OCI-LY1 (cell line): ENCODE measurements at regions not wholly inside any gene's neighbourhood (a gene's known extent, or its start where the extent isn't known, plus 50 kb on each side); places are given as distances from the start of the nearest gene placed in this dataset.
"Not testable (repeated sequence)": the region's sequence is repeated elsewhere in the genome, so short reads cannot be mapped to it uniquely, and the experiment has no call there.

Experiments used
- H2AFZ ChIP-seq: fragments of 200-600 bp; sonication (generic), shearing (Covaris generic); 2 replicates; pipeline ENCODE4 v1.6.0; 2014; ENCODE audit warnings: antibody characterized with exemption, mild to moderate bottlenecking, low read length
- H3F3A ChIP-seq: fragments of 200-600 bp; sonication (generic), shearing (Covaris generic); 2 replicates; pipeline ENCODE4 v1.6.0; 2014; ENCODE audit warnings: mild to moderate bottlenecking, antibody characterized with exemption, low read length, moderate library complexity; ENCODE audit not compliant: insufficient read depth
- H3K27ac ChIP-seq: fragments of 200-600 bp; sonication (generic); 2 replicates; pipeline ENCODE4 v1.5.1; 2014; ENCODE audit warnings: low read length, mixed run types, mild to moderate bottlenecking, low read depth; ENCODE audit not compliant: poor library complexity, severe bottlenecking
- H3K27me3 ChIP-seq: fragments of 200-600 bp; sonication (generic); 2 replicates; pipeline ENCODE4 v1.6.0; 2014; ENCODE audit warnings: antibody characterized with exemption, mild to moderate bottlenecking, low read length, moderate library complexity; ENCODE audit not compliant: insufficient read depth
- H3K36me3 ChIP-seq: fragments of 200-600 bp; sonication (generic); 2 replicates; pipeline ENCODE4 v1.6.1; 2014; ENCODE audit warnings: mild to moderate bottlenecking, antibody characterized with exemption, low read length, moderate library complexity, mixed read lengths; ENCODE audit not compliant: insufficient read depth
- H3K4me1 ChIP-seq: fragments of 200-600 bp; sonication (generic); 2 replicates; pipeline ENCODE4 v1.5.1; 2014; ENCODE audit warnings: mild to moderate bottlenecking, low read length, moderate library complexity; ENCODE audit not compliant: insufficient read depth, severe bottlenecking
- H3K4me2 ChIP-seq: fragments of 200-600 bp; sonication (generic), shearing (Covaris generic); 2 replicates; pipeline ENCODE4 v1.6.1; 2014; ENCODE audit warnings: low read length
- H3K4me3 ChIP-seq: fragments of 200-600 bp; sonication (generic); 2 replicates; pipeline ENCODE4 v1.5.1; 2014; ENCODE audit warnings: low read length, low read depth, mild to moderate bottlenecking, mixed read lengths; ENCODE audit not compliant: poor library complexity, severe bottlenecking
- H3K79me2 ChIP-seq: fragments of 200-600 bp; shearing (Covaris generic); 2 replicates; pipeline ENCODE4 v1.6.1; 2016; ENCODE audit warnings: mixed run types, low read length, mixed read lengths; ENCODE audit not compliant: insufficient read depth
- H3K9ac ChIP-seq: fragments of 200-600 bp; sonication (generic), shearing (Covaris generic); 2 replicates; pipeline ENCODE4 v1.6.1; 2014; ENCODE audit warnings: mild to moderate bottlenecking, low read length, mixed read lengths
- H3K9me2 ChIP-seq: fragments of 200-600 bp; sonication (generic), shearing (Covaris generic); 2 replicates; pipeline ENCODE4 v1.6.1; 2014; ENCODE audit warnings: low read depth, mild to moderate bottlenecking, low read length, mixed read lengths
- H3K9me3 ChIP-seq: fragments of 200-600 bp; shearing (Covaris generic); 2 replicates; pipeline ENCODE4 v1.6.1; 2014; ENCODE audit warnings: low read length, mixed read lengths
- H4K20me1 ChIP-seq: fragments of 200-600 bp; sonication (generic), shearing (Covaris generic); 2 replicates; pipeline ENCODE4 v1.6.0; 2016; ENCODE audit warnings: mild to moderate bottlenecking, low read length; ENCODE audit not compliant: insufficient read depth
- EZH2 ChIP-seq: fragments of 200-600 bp; sonication (generic), shearing (Covaris generic); IDR thresholded peaks from 2 replicates; pipeline ENCODE4 v1.8.0; 2017; ENCODE audit warnings: borderline replicate concordance, mixed run types, mild to moderate bottlenecking, antibody characterized with exemption, low read length, moderate library complexity, mixed read lengths
- TF ChIP-seq, protein P1 (sequence below): fragments of 200-600 bp; sonication (generic), shearing (Covaris generic); IDR thresholded peaks from 2 replicates; pipeline ENCODE4 v1.5.1; 2017; ENCODE audit warnings: mild to moderate bottlenecking, antibody characterized with exemption, low read length, moderate library complexity, mixed read lengths

DNA sequence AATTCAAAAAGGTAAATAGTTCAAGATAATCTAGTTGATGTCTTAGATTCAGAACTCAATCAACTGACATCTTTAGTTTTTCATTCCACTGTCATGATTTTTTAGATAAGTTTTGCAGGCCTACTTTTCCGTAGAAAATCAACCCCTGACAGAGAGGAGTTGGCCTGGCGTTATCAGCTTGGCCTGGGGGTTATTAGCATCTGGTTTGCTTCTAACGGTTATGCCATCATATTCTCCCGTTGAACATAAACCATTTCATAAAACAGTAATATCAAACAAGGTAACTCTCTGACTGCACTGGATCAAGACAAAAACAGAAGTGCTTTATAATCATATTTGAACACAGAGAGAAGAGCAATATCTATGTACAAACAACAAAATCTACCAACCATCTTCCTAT is 130.8 kb upstream of the PCDH20 start:
- Histone ChIP-seq H3K4me2 (no peak overlapping the region), H3K4me3 (no peak overlapping the region), H3K9me3 (no peaks in the 10 kb centered on the region), H3K27me3 (no peaks in the 10 kb centered on the region), H3K9me2 (no peaks in the 10 kb centered on the region), H3F3A (no peaks in the 10 kb centered on the region), H3K9ac (no peak overlapping the region), H3K4me1 (no peaks in the 10 kb centered on the region), H3K79me2 (no peaks in the 10 kb centered on the region), H3K27ac (no peak overlapping the region), H4K20me1 (no peaks in the 10 kb centered on the region), H3K36me3 (no peaks in the 10 kb centered on the region), H2AFZ (no peak overlapping the region)
- TF ChIP-seq EZH2 = no peak

DNA sequence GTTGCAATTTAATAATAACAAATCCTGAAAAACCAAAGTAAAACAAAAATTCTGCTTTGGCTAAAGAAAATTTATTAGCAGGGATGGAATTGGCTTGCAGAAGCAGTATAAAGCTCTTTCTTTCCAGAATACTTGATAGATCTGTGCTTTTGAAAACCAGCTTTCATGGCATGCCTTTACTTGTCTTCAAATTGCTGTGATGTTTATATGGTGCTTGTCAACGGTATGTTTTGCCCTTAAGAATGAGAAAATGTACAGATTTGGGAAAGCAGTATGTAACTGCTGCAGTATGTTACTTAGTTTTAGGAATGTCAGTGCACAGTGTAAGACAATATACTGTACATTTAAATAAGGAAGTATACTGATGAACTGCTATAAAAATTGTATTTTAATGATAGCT is 120.8 kb upstream of the PCDH20 start:
- Histone ChIP-seq H3K9me2 (no peaks in the 10 kb centered on the region), H3K27me3 (no peaks in the 10 kb centered on the region), H3K9ac (no peak overlapping the region), H3K9me3 (no peaks in the 10 kb centered on the region), H3K36me3 (no peaks in the 10 kb centered on the region), H3K27ac (no peak overlapping the region), H3K79me2 (no peaks in the 10 kb centered on the region), H3K4me3 (no peak overlapping the region), H3K4me2 (no peak overlapping the region), H2AFZ (no peak overlapping the region), H3F3A (no peaks in the 10 kb centered on the region), H4K20me1 (no peaks in the 10 kb centered on the region), H3K4me1 (no peaks in the 10 kb centered on the region)
- TF ChIP-seq EZH2 = no peak
- TF ChIP-seq, protein P1, sequence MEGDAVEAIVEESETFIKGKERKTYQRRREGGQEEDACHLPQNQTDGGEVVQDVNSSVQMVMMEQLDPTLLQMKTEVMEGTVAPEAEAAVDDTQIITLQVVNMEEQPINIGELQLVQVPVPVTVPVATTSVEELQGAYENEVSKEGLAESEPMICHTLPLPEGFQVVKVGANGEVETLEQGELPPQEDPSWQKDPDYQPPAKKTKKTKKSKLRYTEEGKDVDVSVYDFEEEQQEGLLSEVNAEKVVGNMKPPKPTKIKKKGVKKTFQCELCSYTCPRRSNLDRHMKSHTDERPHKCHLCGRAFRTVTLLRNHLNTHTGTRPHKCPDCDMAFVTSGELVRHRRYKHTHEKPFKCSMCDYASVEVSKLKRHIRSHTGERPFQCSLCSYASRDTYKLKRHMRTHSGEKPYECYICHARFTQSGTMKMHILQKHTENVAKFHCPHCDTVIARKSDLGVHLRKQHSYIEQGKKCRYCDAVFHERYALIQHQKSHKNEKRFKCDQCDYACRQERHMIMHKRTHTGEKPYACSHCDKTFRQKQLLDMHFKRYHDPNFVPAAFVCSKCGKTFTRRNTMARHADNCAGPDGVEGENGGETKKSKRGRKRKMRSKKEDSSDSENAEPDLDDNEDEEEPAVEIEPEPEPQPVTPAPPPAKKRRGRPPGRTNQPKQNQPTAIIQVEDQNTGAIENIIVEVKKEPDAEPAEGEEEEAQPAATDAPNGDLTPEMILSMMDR = no peak

DNA sequence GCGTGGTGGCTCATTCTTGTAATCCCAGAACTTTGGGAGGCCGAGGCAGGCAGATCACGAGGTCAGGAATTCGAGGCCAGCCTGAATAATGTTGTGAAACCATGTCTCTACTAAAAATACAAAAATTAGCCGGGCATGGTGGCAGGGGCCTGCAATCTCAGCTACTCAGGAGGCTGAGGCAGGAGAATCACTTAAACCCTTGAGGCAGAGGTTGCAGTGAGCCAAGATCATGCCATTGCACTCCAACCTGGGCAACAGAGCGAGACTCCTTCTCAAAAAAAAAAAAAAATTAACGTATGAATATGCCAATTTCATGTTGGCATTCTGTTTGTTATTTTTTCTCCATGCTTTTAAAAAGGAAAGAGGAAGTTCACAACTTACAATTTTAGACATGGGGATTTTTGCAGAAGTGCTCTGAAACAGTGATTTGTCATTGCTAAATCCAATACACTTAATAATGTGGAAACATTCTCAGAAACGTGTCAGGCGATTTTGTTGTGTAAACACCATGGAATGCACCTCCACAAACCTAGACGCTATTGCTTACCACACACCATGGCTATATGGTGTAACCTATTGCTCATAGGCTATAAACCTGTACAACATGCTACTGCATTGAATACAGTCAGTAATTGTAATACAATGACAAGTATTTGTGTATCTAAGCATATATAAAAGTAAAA is 115.9 kb upstream of the PCDH20 start:
- H3K9me2 ChIP-seq = no peaks in the 10 kb centered on the region
- TF ChIP-seq EZH2 = no peak
- TF ChIP-seq, protein P1 = no peak
- no peaks in the 10 kb centered on the region for H4K20me1 ChIP-seq
- H3K4me2 ChIP-seq = no peak overlapping the region
- no peak overlapping the region for H3K27ac ChIP-seq
- no peak overlapping the region for H2AFZ ChIP-seq
- H3K79me2 ChIP-seq = no peaks in the 10 kb centered on the region
- H3K9ac ChIP-seq = no peak overlapping the region
- no peaks in the 10 kb centered on the region for H3K27me3 ChIP-seq
- H3K9me3 ChIP-seq = no peaks in the 10 kb centered on the region
- no peak overlapping the region for H3K4me3 ChIP-seq
- no peaks in the 10 kb centered on the region for H3F3A ChIP-seq
- no peaks in the 10 kb centered on the region for H3K4me1 ChIP-seq
- H3K36me3 ChIP-seq = no peaks in the 10 kb centered on the region

DNA sequence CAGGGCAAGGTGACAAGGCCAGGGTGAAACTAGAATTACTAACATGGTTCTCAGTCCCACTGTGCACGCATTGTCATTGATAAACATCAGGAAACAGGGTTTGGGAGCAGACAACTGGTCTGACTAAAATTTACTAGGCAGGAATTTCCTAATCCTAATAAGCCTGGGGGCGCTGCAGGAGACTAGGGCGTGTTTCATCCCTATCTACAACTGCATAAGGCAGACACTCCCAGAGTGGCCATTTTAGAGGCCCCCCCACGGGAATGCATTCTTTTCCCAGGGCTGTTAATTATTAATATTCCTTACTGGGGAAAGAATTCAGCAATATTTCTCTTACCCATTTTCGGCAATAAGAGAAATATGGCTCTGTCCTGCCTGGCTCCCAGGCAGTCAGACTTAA is 103.6 kb upstream of the PCDH20 start:
- not testable (repeated sequence) for H3K4me2 ChIP-seq, H3K4me1 ChIP-seq, H3K27me3 ChIP-seq, H3K27ac ChIP-seq, H3K4me3 ChIP-seq, H3K36me3 ChIP-seq, H3K9me3 ChIP-seq, H3K9ac ChIP-seq, H3F3A ChIP-seq, H3K79me2 ChIP-seq, H4K20me1 ChIP-seq, H2AFZ ChIP-seq, H3K9me2 ChIP-seq
